ENCODE measurements at regions not wholly inside any gene's neighbourhood (a gene's known extent, or its start where the extent isn't known, plus 50 kb on each side); places are given as distances from the start of the nearest gene placed in this dataset.
"Not testable (repeated sequence)": the region's sequence is repeated elsewhere in the genome, so short reads cannot be mapped to it uniquely, and the experiment has no call there.

- ChIA-PET CTCF (no interaction called here), POLR2A (no interaction called here)
- no peak for DNase-seq
- peaks cover 3% of the 10 kb centered on the region for H3K27me3 Mint-ChIP-seq
- H3K27ac Mint-ChIP-seq = no peak overlapping the region
- H3K4me1 Mint-ChIP-seq = no peaks in the 10 kb centered on the region
- no peak overlapping the region for H3K4me3 Mint-ChIP-seq
- ATAC-seq (ENCODE audit: low read depth) = no peak
- no peaks in the 10 kb centered on the region for H3K36me3 Mint-ChIP-seq (ENCODE audit: low read depth)
- intact Hi-C loops (cut with micrococcal nuclease) = no loop called here
- H3K9me3 Mint-ChIP-seq = peaks cover 5% of the 10 kb centered on the region
- TF ChIP-seq CTCF (IDR thresholded peaks at IDR 0.05) = no peak
Observed at GRCh38 chr9:108049026-108049607, 559.5 kb upstream of the KLF4 start.

GRCh38 chr9:108048406-108049025, 558.9 kb upstream of the KLF4 start:
- H3K4me1 Mint-ChIP-seq = no peaks in the 10 kb centered on the region
- ATAC-seq (ENCODE audit: low read depth) = no peak
- no peak for TF ChIP-seq CTCF (IDR thresholded peaks at IDR 0.05)
- no peak overlapping the region for H3K27ac Mint-ChIP-seq
- peaks cover 9% of the 10 kb centered on the region for H3K9me3 Mint-ChIP-seq
- H3K27me3 Mint-ChIP-seq = peaks cover 3% of the 10 kb centered on the region
- H3K36me3 Mint-ChIP-seq (ENCODE audit: low read depth) = no peaks in the 10 kb centered on the region
- CTCF ChIA-PET = no interaction called here
- intact Hi-C loops (cut with micrococcal nuclease) = no loop called here
- H3K4me3 Mint-ChIP-seq = no peak overlapping the region
- POLR2A ChIA-PET = no interaction called here
- DNase-seq = no peak

- H3K9me3 Mint-ChIP-seq = peaks cover 11% of the 10 kb centered on the region
- H3K4me1 Mint-ChIP-seq; H3K36me3 Mint-ChIP-seq (ENCODE audit: low read depth); H3K4me3 Mint-ChIP-seq; H3K27me3 Mint-ChIP-seq; intact Hi-C loops (cut with micrococcal nuclease); POLR2A ChIA-PET; H3K27ac Mint-ChIP-seq; DNase-seq; CTCF ChIA-PET; ATAC-seq (ENCODE audit: low read depth): not testable (repeated sequence)
Observed at GRCh38 chr9:108047777-108048176, 558.2 kb upstream of the KLF4 start.

GRCh38 chr9:108047264-108047663, 557.7 kb upstream of the KLF4 start:
- Mint-ChIP-seq H3K36me3 (ENCODE audit: low read depth) (no peaks in the 10 kb centered on the region), H3K9me3 (peaks cover 11% of the 10 kb centered on the region), H3K27ac (no peak overlapping the region), H3K27me3 (peaks cover 3% of the 10 kb centered on the region), H3K4me1 (no peaks in the 10 kb centered on the region), H3K4me3 (no peak overlapping the region)
- no peak for TF ChIP-seq CTCF (IDR thresholded peaks at IDR 0.05)
- intact Hi-C loops (cut with micrococcal nuclease) = no loop called here
- DNase-seq (no peak), ATAC-seq (ENCODE audit: low read depth) (no peak)
- ChIA-PET CTCF (no interaction called here), POLR2A (no interaction called here)

GRCh38 chr9:108045851-108046250, 556.3 kb upstream of the KLF4 start:
- DNase-seq = no peak
- Mint-ChIP-seq H3K27me3 (peaks cover 3% of the 10 kb centered on the region), H3K9me3 (peaks cover 11% of the 10 kb centered on the region), H3K4me3 (no peak overlapping the region), H3K36me3 (ENCODE audit: low read depth) (no peaks in the 10 kb centered on the region), H3K27ac (no peak overlapping the region), H3K4me1 (no peaks in the 10 kb centered on the region)
- ChIA-PET POLR2A (no interaction called here), CTCF (no interaction called here)
- ATAC-seq (ENCODE audit: low read depth) = no peak
- intact Hi-C loops (cut with micrococcal nuclease) = no loop called here
- no peak for TF ChIP-seq CTCF (IDR thresholded peaks at IDR 0.05)

- no peak for DNase-seq
- H3K27ac Mint-ChIP-seq = no peak overlapping the region
- H3K36me3 Mint-ChIP-seq (ENCODE audit: low read depth) = no peaks in the 10 kb centered on the region
- peaks cover 3% of the 10 kb centered on the region for H3K27me3 Mint-ChIP-seq
- intact Hi-C loops (cut with micrococcal nuclease) = no loop called here
- no peak for TF ChIP-seq CTCF (IDR thresholded peaks at IDR 0.05)
- ATAC-seq (ENCODE audit: low read depth) = no peak
- ChIA-PET POLR2A (no interaction called here), CTCF (no interaction called here)
- H3K4me1 Mint-ChIP-seq = no peaks in the 10 kb centered on the region
- peaks cover 11% of the 10 kb centered on the region for H3K9me3 Mint-ChIP-seq
- no peak overlapping the region for H3K4me3 Mint-ChIP-seq
Observed at GRCh38 chr9:108043585-108043984, 554.0 kb upstream of the KLF4 start.
